HCT116 (cell line): ENCODE measurements at regions not wholly inside any gene's neighbourhood (a gene's known extent, or its start where the extent isn't known, plus 50 kb on each side); places are given as distances from the start of the nearest gene placed in this dataset.

Experiments used
- ATAC-seq: fragments of 200-7000 bp; cut with Tn5 transposase; 2 replicates; pipeline ENCODE4 v1.9.1; 2020; ENCODE audit warnings: mild to moderate bottlenecking, moderate library complexity
- BruUV-seq: library from RNA; stranded (reverse); fragments of 400-500 nt; replicated peaks from 2 replicates; lab custom pipeline; 2021; lab: Mats Ljungman, UMichigan
- CTCF ChIA-PET: fragments of 300-600 bp; sonication (Branson Sonifier 250); formaldehyde crosslinking; loops from one replicate; lab custom pipeline; 2021; ENCODE audit warnings: antibody characterized with exemption; lab: Charles Lee
- POLR2A ChIA-PET: fragments of 300-600, 350-600 bp; sonication (Branson Sonifier 250); formaldehyde crosslinking; loops from one replicate; lab custom pipeline; 2021; ENCODE audit warnings: antibody characterized with exemption; lab: Charles Lee
- RAD21 ChIA-PET, 2 experiments: fragments of 300-600 bp; sonication (Branson Sonifier 250); formaldehyde crosslinking; loops; one replicate each; lab custom pipeline; 2023; ENCODE audit warnings: low total read pairs in 2 of 2; ENCODE audit not compliant: uncharacterized antibody in 2 of 2, unreplicated experiment in 2 of 2, low non-redundant PET in 1 of 2; lab: Charles Lee
- DNase-seq: peaks from one replicate; pipeline ENCODE4 v3.0.0-alpha.2; 2010; ENCODE audit warnings: low read depth, low spot score
- H2AFZ ChIP-seq: fragments of 200-600 bp; shearing (Covaris generic), sonication (generic); 2 replicates; pipeline ENCODE4 v1.6.1; 2017; ENCODE audit warnings: low read depth, mixed run types, mixed read lengths, antibody characterized with exemption, low read length; ENCODE audit not compliant: poor library complexity, severe bottlenecking
- H3K27ac ChIP-seq: 2 replicates; pipeline ENCODE4 v1.5.1; 2012; ENCODE audit warnings: low read depth, low read length
- H3K27me3 ChIP-seq: fragments of 200-600 bp; sonication (generic); 2 replicates; pipeline ENCODE4 v1.6.1; 2016; ENCODE audit warnings: mixed run types, low read length, mixed read lengths; ENCODE audit not compliant: insufficient read depth
- H3K36me3 ChIP-seq, 2 experiments: fragments of 200-500 bp in 1 of 2; fragments of 200-600 bp in 1 of 2; sonication (Bioruptor generic) in 1 of 2; sonication (generic) in 1 of 2; 2 replicates each; pipeline versions ENCODE4 v1.5.1 to v1.6.1; 2014 to 2016; ENCODE audit warnings: low read length in 2 of 2, inconsistent platforms in 1 of 2, mixed read lengths in 1 of 2, mixed run types in 1 of 2; ENCODE audit not compliant: insufficient read depth in 2 of 2, control insufficient read depth in 1 of 2
- H3K4me1 ChIP-seq, 2 experiments: fragments of 200-600 bp in 1 of 2; sonication (generic) in 1 of 2; 2 replicates each; pipeline versions ENCODE4 v1.5.1 to v1.6.1; 2012 to 2017; ENCODE audit warnings: low read length in 2 of 2, inconsistent platforms in 1 of 2, mild to moderate bottlenecking in 1 of 2, mixed read lengths in 1 of 2, mixed run types in 1 of 2, moderate library complexity in 1 of 2; ENCODE audit not compliant: insufficient read depth in 2 of 2, control insufficient read depth in 1 of 2
- H3K4me2 ChIP-seq: fragments of 200-600 bp; sonication (generic); 2 replicates; pipeline ENCODE4 v1.6.1; 2017; ENCODE audit warnings: mixed run types, low read length, mixed read lengths
- H3K4me3 ChIP-seq, 2 experiments: fragments of 200-600 bp in 1 of 2; sonication (generic) in 1 of 2; replicated peaks in 1 of 2; 2 replicates each; pipeline ENCODE4 v1.5.1; 2011 to 2016; ENCODE audit warnings: low read length in 2 of 2, control low read depth in 1 of 2, low read depth in 1 of 2, mild to moderate bottlenecking in 1 of 2, mixed read lengths in 1 of 2, mixed run types in 1 of 2
- H3K79me2 ChIP-seq: fragments of 200-600 bp; sonication (generic); 2 replicates; pipeline ENCODE4 v1.6.1; 2017; ENCODE audit warnings: mild to moderate bottlenecking, mixed run types, low read length, moderate library complexity, mixed read lengths; ENCODE audit not compliant: insufficient read depth
- H3K9ac ChIP-seq: fragments of 200-600 bp; sonication (generic); 2 replicates; pipeline ENCODE4 v1.6.1; 2016; ENCODE audit warnings: low read length, mixed read lengths
- H3K9me2 ChIP-seq: fragments of 200-600 bp; sonication (generic), shearing (Covaris generic); 2 replicates; pipeline ENCODE4 v1.6.1; 2017; ENCODE audit warnings: mixed run types, mild to moderate bottlenecking, moderate library complexity; ENCODE audit not compliant: insufficient read depth
- H3K9me3 ChIP-seq, 2 experiments: fragments of 200-500 bp in 1 of 2; fragments of 200-600 bp in 1 of 2; sonication (Bioruptor generic) in 1 of 2; sonication (generic) in 1 of 2; 2 replicates each; pipeline ENCODE4 v1.6.1; 2014 to 2017; ENCODE audit warnings: low read length in 2 of 2, mixed read lengths in 2 of 2, inconsistent platforms in 1 of 2, low read depth in 1 of 2, mild to moderate bottlenecking in 1 of 2, mixed run types in 1 of 2, moderate library complexity in 1 of 2; ENCODE audit not compliant: control insufficient read depth in 1 of 2, insufficient read depth in 1 of 2
- H4K20me1 ChIP-seq: fragments of 200-600 bp; sonication (generic), shearing (Covaris generic); 2 replicates; pipeline ENCODE4 v1.6.1; 2017; ENCODE audit warnings: mixed run types, mild to moderate bottlenecking, moderate library complexity; ENCODE audit not compliant: insufficient read depth
- CBX3 ChIP-seq: IDR thresholded peaks from 2 replicates; pipeline ENCODE4 v1.6.1; 2012; ENCODE audit warnings: low read depth
- CEBPB ChIP-seq: IDR thresholded peaks from 2 replicates; pipeline ENCODE4 v1.6.1; 2012; ENCODE audit warnings: low read depth
- EGR1 ChIP-seq: IDR thresholded peaks from 2 replicates; pipeline ENCODE4 v1.6.1; 2012; ENCODE audit warnings: low read depth
- EZH2phosphoT487 ChIP-seq: fragments of 200-600 bp; IDR thresholded peaks from 2 replicates; pipeline ENCODE4 v1.6.1; 2018; ENCODE audit warnings: antibody characterized with exemption, borderline replicate concordance
- FOSL1 ChIP-seq: IDR thresholded peaks from 2 replicates; pipeline ENCODE4 v1.6.1; 2012; ENCODE audit warnings: low read depth
- POLR2A ChIP-seq: IDR thresholded peaks from 2 replicates; pipeline ENCODE4 v1.7.0; 2011; ENCODE audit warnings: borderline replicate concordance; ENCODE audit not compliant: insufficient read depth, insufficient read length; ENCODE audit errors: extremely low read depth
- POLR2AphosphoS5 ChIP-seq: IDR thresholded peaks from 2 replicates; pipeline ENCODE4 v1.6.1; 2011; ENCODE audit warnings: mild to moderate bottlenecking, low read depth, low read length, moderate library complexity
- SIN3A ChIP-seq: IDR thresholded peaks from 2 replicates; pipeline ENCODE4 v1.6.1; 2012; ENCODE audit warnings: low read depth
- TCF7L2 ChIP-seq: IDR thresholded peaks from 2 replicates; pipeline ENCODE4 v1.7.0; 2011; ENCODE audit warnings: borderline replicate concordance, inconsistent platforms; ENCODE audit not compliant: insufficient read depth, insufficient read length; ENCODE audit errors: extremely low read depth
- YY1 ChIP-seq: IDR thresholded peaks from 2 replicates; pipeline ENCODE4 v1.6.1; 2011; ENCODE audit warnings: low read length, low read depth, moderate library complexity, mild to moderate bottlenecking; ENCODE audit not compliant: insufficient replicate concordance; ENCODE audit errors: extremely low read depth
- ZFX ChIP-seq: fragments of 450-650 bp; IDR thresholded peaks from 2 replicates; pipeline ENCODE4 v1.6.1; 2017
- ZNF274 ChIP-seq: fragments of 200-500 bp; sonication (Bioruptor generic); IDR thresholded peaks from 2 replicates; pipeline ENCODE4 v1.6.1; 2014; ENCODE audit warnings: mild to moderate bottlenecking, low read depth, low read length, inconsistent platforms
- intact Hi-C: fragments of 100-400 bp; cut with micrococcal nuclease; formaldehyde crosslinking; loops from 2 replicates; pipeline ENCODE4 v1.10.0; 2022
- TF ChIP-seq, protein P1 (sequence below): IDR thresholded peaks from 2 replicates; pipeline ENCODE4 v1.6.1; 2012
- TF ChIP-seq, protein P2 (sequence below): IDR thresholded peaks from 2 replicates; pipeline ENCODE4 v1.6.1; 2011; ENCODE audit warnings: mild to moderate bottlenecking, low read length, moderate library complexity; ENCODE audit not compliant: insufficient replicate concordance; ENCODE audit errors: extremely low read depth
- TF ChIP-seq, protein P3 (sequence below): IDR thresholded peaks from 2 replicates; pipeline ENCODE4 v1.6.1; 2012; ENCODE audit warnings: low read depth

DNA sequence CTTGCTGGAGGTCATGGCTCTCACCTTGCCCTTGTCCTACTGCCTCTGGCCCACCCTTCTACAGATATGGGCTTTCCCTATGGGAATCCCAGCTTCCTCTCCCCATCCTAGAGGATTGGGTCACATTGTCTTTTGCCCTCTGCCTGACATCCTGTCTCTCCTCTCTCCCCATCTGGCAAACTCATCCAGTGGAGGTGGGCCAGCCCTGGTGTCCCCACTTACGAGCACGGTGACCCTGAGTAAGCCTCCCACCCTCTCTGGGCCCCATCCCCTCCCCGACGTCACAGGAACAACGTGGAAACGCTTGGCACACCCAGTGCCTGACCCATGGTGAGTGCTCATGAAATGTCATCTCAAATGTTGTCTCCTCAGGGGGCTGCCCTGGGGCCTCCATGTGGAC lies 56.1 kb upstream of the ID3 start:
- intact Hi-C loops, result no loop called here
- no peak overlapping the region for H3K4me2 ChIP-seq
- H3K4me1 ChIP-seq, result peaks cover 14 to 34% of the 10 kb centered on the region in 2 experiments
- no TSS peak for BruUV-seq
- ATAC-seq, result no peak
- H3K9ac ChIP-seq, result no peak overlapping the region
- H3K9me2 ChIP-seq, result no peaks in the 10 kb centered on the region
- CTCF ChIA-PET, result no interaction called here
- no peak for TF ChIP-seq ZFX
- TF ChIP-seq, all 23 proteins: peak for 0
- ChIA-PET RAD21 (no interaction called here), POLR2A (no interaction called here)
- H3K27me3 ChIP-seq, result no peaks in the 10 kb centered on the region
- H3K36me3 ChIP-seq, result no peaks in the 10 kb centered on the region
- no peak for DNase-seq
- no peak overlapping the region for H2AFZ ChIP-seq
- no peaks in the 10 kb centered on the region for H3K79me2 ChIP-seq
- no peaks in the 10 kb centered on the region for H4K20me1 ChIP-seq
- H3K9me3 ChIP-seq, result no peaks in the 10 kb centered on the region
- H3K4me3 ChIP-seq, result no peak overlapping the region
- H3K27ac ChIP-seq, result no peak overlapping the region

DNA sequence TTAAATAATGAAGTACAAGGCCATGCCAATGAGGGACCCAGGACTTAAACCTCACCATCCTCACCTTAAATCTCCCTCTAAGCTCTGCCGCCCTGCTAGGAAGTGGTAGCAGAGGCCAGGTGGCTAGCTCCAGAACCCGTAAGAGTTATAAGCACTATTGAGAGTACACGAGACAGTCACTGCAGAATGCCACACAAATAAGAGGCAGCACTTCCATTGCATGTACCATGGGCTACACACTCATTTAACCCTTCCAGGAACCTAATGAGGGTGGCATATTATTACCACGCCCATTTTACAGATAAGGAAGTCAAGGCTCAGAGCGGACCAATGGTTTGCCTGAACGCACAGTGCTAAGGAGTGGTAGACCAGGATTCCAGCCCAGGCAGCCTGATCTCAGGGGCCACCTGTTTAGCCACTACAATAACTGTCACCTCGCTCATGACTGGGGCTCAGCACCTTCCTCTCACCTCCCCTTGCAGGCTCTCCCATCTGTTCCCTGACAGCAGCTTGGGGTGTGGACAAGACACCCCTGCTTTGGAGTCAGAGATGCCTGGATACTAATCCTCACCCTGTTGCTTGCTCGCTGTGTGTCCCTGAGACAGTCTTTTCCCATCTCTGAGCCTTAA lies 54.8 kb upstream of the ID3 start:
- Histone ChIP-seq H3K4me3 (no peak overlapping the region), H3K79me2 (no peaks in the 10 kb centered on the region), H3K4me2 (no peak overlapping the region), H2AFZ (no peak overlapping the region), H4K20me1 (no peaks in the 10 kb centered on the region), H3K4me1 (peaks cover 6 to 22% of the 10 kb centered on the region in 2 experiments; a peak in 3 of 4 replicates), H3K9ac (no peak overlapping the region), H3K27ac (no peak overlapping the region), H3K9me2 (no peaks in the 10 kb centered on the region), H3K36me3 (no peaks in the 10 kb centered on the region), H3K27me3 (no peaks in the 10 kb centered on the region), H3K9me3 (no peaks in the 10 kb centered on the region)
- TF ChIP-seq CBX3, result no peak
- no peak for TF ChIP-seq EZH2phosphoT487
- no peak for TF ChIP-seq ZFX
- no peak for TF ChIP-seq FOSL1
- TF ChIP-seq YY1, result no peak
- no peak for TF ChIP-seq EGR1
- no peak for TF ChIP-seq TCF7L2
- no peak for TF ChIP-seq POLR2AphosphoS5
- TF ChIP-seq, protein P1, sequence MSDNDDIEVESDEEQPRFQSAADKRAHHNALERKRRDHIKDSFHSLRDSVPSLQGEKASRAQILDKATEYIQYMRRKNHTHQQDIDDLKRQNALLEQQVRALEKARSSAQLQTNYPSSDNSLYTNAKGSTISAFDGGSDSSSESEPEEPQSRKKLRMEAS, result no peak
- TF ChIP-seq, protein P2, sequence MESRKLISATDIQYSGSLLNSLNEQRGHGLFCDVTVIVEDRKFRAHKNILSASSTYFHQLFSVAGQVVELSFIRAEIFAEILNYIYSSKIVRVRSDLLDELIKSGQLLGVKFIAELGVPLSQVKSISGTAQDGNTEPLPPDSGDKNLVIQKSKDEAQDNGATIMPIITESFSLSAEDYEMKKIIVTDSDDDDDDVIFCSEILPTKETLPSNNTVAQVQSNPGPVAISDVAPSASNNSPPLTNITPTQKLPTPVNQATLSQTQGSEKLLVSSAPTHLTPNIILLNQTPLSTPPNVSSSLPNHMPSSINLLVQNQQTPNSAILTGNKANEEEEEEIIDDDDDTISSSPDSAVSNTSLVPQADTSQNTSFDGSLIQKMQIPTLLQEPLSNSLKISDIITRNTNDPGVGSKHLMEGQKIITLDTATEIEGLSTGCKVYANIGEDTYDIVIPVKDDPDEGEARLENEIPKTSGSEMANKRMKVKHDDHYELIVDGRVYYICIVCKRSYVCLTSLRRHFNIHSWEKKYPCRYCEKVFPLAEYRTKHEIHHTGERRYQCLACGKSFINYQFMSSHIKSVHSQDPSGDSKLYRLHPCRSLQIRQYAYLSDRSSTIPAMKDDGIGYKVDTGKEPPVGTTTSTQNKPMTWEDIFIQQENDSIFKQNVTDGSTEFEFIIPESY, result no peak
- TF ChIP-seq ZNF274, result no peak
- TF ChIP-seq SIN3A, result no peak
- TF ChIP-seq, protein P3, sequence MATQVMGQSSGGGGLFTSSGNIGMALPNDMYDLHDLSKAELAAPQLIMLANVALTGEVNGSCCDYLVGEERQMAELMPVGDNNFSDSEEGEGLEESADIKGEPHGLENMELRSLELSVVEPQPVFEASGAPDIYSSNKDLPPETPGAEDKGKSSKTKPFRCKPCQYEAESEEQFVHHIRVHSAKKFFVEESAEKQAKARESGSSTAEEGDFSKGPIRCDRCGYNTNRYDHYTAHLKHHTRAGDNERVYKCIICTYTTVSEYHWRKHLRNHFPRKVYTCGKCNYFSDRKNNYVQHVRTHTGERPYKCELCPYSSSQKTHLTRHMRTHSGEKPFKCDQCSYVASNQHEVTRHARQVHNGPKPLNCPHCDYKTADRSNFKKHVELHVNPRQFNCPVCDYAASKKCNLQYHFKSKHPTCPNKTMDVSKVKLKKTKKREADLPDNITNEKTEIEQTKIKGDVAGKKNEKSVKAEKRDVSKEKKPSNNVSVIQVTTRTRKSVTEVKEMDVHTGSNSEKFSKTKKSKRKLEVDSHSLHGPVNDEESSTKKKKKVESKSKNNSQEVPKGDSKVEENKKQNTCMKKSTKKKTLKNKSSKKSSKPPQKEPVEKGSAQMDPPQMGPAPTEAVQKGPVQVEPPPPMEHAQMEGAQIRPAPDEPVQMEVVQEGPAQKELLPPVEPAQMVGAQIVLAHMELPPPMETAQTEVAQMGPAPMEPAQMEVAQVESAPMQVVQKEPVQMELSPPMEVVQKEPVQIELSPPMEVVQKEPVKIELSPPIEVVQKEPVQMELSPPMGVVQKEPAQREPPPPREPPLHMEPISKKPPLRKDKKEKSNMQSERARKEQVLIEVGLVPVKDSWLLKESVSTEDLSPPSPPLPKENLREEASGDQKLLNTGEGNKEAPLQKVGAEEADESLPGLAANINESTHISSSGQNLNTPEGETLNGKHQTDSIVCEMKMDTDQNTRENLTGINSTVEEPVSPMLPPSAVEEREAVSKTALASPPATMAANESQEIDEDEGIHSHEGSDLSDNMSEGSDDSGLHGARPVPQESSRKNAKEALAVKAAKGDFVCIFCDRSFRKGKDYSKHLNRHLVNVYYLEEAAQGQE, result no peak
- TF ChIP-seq POLR2A, result no peak
- no peak for TF ChIP-seq CEBPB
- no TSS peak for BruUV-seq
- ATAC-seq (no peak), DNase-seq (no peak)
- ChIA-PET POLR2A (interaction anchor here (1.6 kb wide), 1 partner anchor 54 kb away, joined by 4 read pairs; the partner anchor contains the start of gene ID3), RAD21 (no interaction called here), CTCF (no interaction called here)
- intact Hi-C loops, result no loop called here
